ENCODE measurements at regions not wholly inside any gene's neighbourhood (a gene's known extent, or its start where the extent isn't known, plus 50 kb on each side); places are given as distances from the start of the nearest gene placed in this dataset.

- TF ChIP-seq CTCF (optimal IDR thresholded peaks at IDR 0.05 in 1 of 3, IDR thresholded peaks at IDR 0.05 in 1 of 3, conservative IDR thresholded peaks at IDR 0.05 in 1 of 3; ENCODE audit: extremely low read depth in 1 of 3, insufficient read depth in 2 of 3, low read length in 3 of 3) (no peak), EZH2 (IDR thresholded peaks at IDR 0.05; ENCODE audit: low read length) (no peak)
These were observed 65.0 kb upstream of the SLC22A15 start for GRCh38 chr1:115911294-115911693.
